ENCODE measurements at regions not wholly inside any gene's neighbourhood (a gene's known extent, or its start where the extent isn't known, plus 50 kb on each side); places are given as distances from the start of the nearest gene placed in this dataset.
A peak's percentile ranks its signal among the peaks of the same experiment; 100 is the strongest.

DNA sequence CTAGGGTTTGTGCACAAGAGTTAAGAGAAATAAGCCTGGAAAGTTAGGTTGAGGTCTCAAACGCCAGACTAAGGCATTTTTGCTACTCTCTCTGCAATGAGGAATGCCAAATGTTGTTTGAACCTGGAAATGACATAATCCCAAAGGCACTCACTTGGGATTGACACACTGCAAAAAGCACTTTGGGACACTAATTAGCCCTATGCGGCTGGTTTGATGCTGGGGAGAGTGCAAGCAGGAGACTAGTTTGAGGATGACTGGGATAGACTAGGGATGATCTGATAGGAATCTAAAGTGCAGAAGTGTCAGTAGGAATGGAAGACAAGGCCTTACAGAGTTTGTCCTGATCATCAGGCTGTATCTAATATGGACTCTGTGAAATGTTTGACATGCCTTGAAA lies 469.0 kb downstream of the SLC4A3 start:
- peak in 1 of 2 donors; percentile 14 for DNase-seq (ENCODE audit: extremely low spot score in 2 of 2)
- intact Hi-C loops (cut with DNase I): no loop called here

GRCh38 chr2:220101980-220102379 lies 474.6 kb downstream of the SLC4A3 start:
- no peak for DNase-seq (ENCODE audit: extremely low spot score in 2 of 2)
- H3K4me1 ChIP-seq: no peaks in the 10 kb centered on the region
- H3K36me3 ChIP-seq: no peaks in the 10 kb centered on the region
- no peaks in the 10 kb centered on the region for H3K27me3 ChIP-seq
- TF ChIP-seq POLR2A (IDR thresholded peaks at IDR 0.05) (no peak), CTCF (IDR thresholded peaks at IDR 0.05) (no peak), POLR2AphosphoS5 (IDR thresholded peaks at IDR 0.05; ENCODE audit: insufficient read depth in 1 of 2, low read depth in 1 of 2) (no peak)
- H3K4me3 ChIP-seq: no peak overlapping the region
- intact Hi-C loops (cut with DNase I): no loop called here
- H3K27ac ChIP-seq: no peak overlapping the region
- no peaks in the 10 kb centered on the region for H3K9me3 ChIP-seq

More for the DNA sequence above, 469.0 kb downstream of the SLC4A3 start:
- no peaks in the 10 kb centered on the region for H3K4me1 ChIP-seq
- no peak overlapping the region for H3K27ac ChIP-seq
- no peak for TF ChIP-seq POLR2A (IDR thresholded peaks at IDR 0.05)
- TF ChIP-seq CTCF (IDR thresholded peaks at IDR 0.05): no peak
- TF ChIP-seq POLR2AphosphoS5 (IDR thresholded peaks at IDR 0.05; ENCODE audit: insufficient read depth in 1 of 2, low read depth in 1 of 2): no peak
- no peak overlapping the region for H3K4me3 ChIP-seq
- H3K27me3 ChIP-seq: no peaks in the 10 kb centered on the region
- no peaks in the 10 kb centered on the region for H3K9me3 ChIP-seq
- H3K36me3 ChIP-seq: no peaks in the 10 kb centered on the region

- Histone ChIP-seq H3K27ac (no peak overlapping the region), H3K4me1 (no peaks in the 10 kb centered on the region), H3K36me3 (no peaks in the 10 kb centered on the region), H3K27me3 (no peaks in the 10 kb centered on the region), H3K4me3 (no peak overlapping the region), H3K9me3 (no peaks in the 10 kb centered on the region)
- no peak for DNase-seq (ENCODE audit: extremely low spot score in 2 of 2)
- no peak for TF ChIP-seq CTCF (IDR thresholded peaks at IDR 0.05)
- TF ChIP-seq POLR2A (IDR thresholded peaks at IDR 0.05): no peak
- no peak for TF ChIP-seq POLR2AphosphoS5 (IDR thresholded peaks at IDR 0.05; ENCODE audit: insufficient read depth in 1 of 2, low read depth in 1 of 2)
- intact Hi-C loops (cut with DNase I): no loop called here
Measured at GRCh38 chr2:220103596-220103995, 476.2 kb downstream of the SLC4A3 start.

- DNase-seq (ENCODE audit: extremely low spot score in 2 of 2): no peak
- H3K4me3 ChIP-seq: no peak overlapping the region
- H3K9me3 ChIP-seq: no peaks in the 10 kb centered on the region
- TF ChIP-seq CTCF (IDR thresholded peaks at IDR 0.05) (no peak), POLR2A (IDR thresholded peaks at IDR 0.05) (no peak), POLR2AphosphoS5 (IDR thresholded peaks at IDR 0.05; ENCODE audit: insufficient read depth in 1 of 2, low read depth in 1 of 2) (no peak)
- intact Hi-C loops (cut with DNase I): no loop called here
- H3K4me1 ChIP-seq: no peaks in the 10 kb centered on the region
- H3K27ac ChIP-seq: no peak overlapping the region
- no peaks in the 10 kb centered on the region for H3K27me3 ChIP-seq
- H3K36me3 ChIP-seq: no peaks in the 10 kb centered on the region
Measured at GRCh38 chr2:220104871-220105351, 477.5 kb downstream of the SLC4A3 start.

DNA sequence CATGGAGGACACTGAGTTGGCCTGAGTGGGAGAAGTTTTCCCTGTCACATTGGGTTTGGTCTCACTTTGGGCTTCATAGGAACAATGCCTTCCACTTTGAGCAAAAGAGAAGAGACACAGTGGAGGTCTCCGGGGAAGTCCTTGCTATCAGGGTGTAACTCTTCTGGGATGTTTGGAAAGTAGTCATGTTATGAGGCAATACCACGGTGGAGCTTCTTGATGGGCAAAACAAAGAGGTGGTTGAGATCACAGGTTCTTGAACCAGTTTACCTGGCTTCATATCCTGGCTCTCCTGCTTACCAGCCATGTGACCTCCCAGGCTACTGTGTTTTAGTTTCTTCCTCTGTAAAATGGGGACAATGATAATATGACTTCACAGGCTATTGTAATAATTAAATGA lies 478.6 kb downstream of the SLC4A3 start:
- no peak overlapping the region for H3K27ac ChIP-seq
- no peak for DNase-seq (ENCODE audit: extremely low spot score in 2 of 2)
- no peaks in the 10 kb centered on the region for H3K4me1 ChIP-seq
- TF ChIP-seq CTCF (IDR thresholded peaks at IDR 0.05) (no peak), POLR2A (IDR thresholded peaks at IDR 0.05) (no peak), POLR2AphosphoS5 (IDR thresholded peaks at IDR 0.05; ENCODE audit: insufficient read depth in 1 of 2, low read depth in 1 of 2) (no peak)
- intact Hi-C loops (cut with DNase I): no loop called here
- H3K36me3 ChIP-seq: no peaks in the 10 kb centered on the region
- no peak overlapping the region for H3K4me3 ChIP-seq
- no peaks in the 10 kb centered on the region for H3K9me3 ChIP-seq
- no peaks in the 10 kb centered on the region for H3K27me3 ChIP-seq
